Activated effector memory CD4-positive, alpha-beta T cell treated with Interleukin-2 at 50 U/mL for 16 hours (primary cell): ENCODE measurements at regions not wholly inside any gene's neighbourhood (a gene's known extent, or its start where the extent isn't known, plus 50 kb on each side); places are given as distances from the start of the nearest gene placed in this dataset.

Source experiments
- DNase-seq: peaks from one replicate; pipeline ENCODE4 v3.0.0-alpha.2; 2020

GRCh38 chr10:3853016-3853415 is 68.0 kb upstream of the KLF6 start:
- DNase-seq = no peak

- DNase-seq = peak; percentile 40
These were observed 67.3 kb upstream of the KLF6 start for GRCh38 chr10:3852147-3852904.

- DNase-seq = no peak
These were observed 66.3 kb upstream of the KLF6 start for GRCh38 chr10:3850999-3851937.

GRCh38 chr10:3848775-3849635 is 64.0 kb upstream of the KLF6 start:
- DNase-seq = no peak

- DNase-seq = no peak
These were observed 63.2 kb upstream of the KLF6 start for GRCh38 chr10:3848005-3848774.

GRCh38 chr10:3846736-3847135 is 61.7 kb upstream of the KLF6 start:
- no peak for DNase-seq

GRCh38 chr10:3844491-3845025 is 59.5 kb upstream of the KLF6 start:
- DNase-seq = no peak

- no peak for DNase-seq
These were observed 53.7 kb upstream of the KLF6 start for GRCh38 chr10:3838460-3839437.

GRCh38 chr10:3837647-3838459 is 52.8 kb upstream of the KLF6 start:
- no peak for DNase-seq

GRCh38 chr10:3836222-3836820 is 51.3 kb upstream of the KLF6 start:
- no peak for DNase-seq

GRCh38 chr10:3835770-3836169 is 50.8 kb upstream of the KLF6 start:
- DNase-seq = no peak

- no peak for DNase-seq
These were observed 49.9 kb upstream of the KLF6 start for GRCh38 chr10:3834947-3835346.
